Right lobe of liver (tissue), 4 donors: ENCODE measurements at regions not wholly inside any gene's neighbourhood (a gene's known extent, or its start where the extent isn't known, plus 50 kb on each side); places are given as distances from the start of the nearest gene placed in this dataset.

Experiments used
- CTCF ChIP-seq, 4 donors: fragments of 200-600 bp in 3 of 4; fragments of 450-650 bp in 1 of 4; IDR thresholded peaks; one replicate each; pipeline versions ENCODE4 v1.5.1 to v1.8.0; 2016 to 2022; ENCODE audit warnings: antibody characterized with exemption in 4 of 4, mild to moderate bottlenecking in 2 of 4
- POLR2A ChIP-seq: fragments of 450-650 bp; IDR thresholded peaks from one replicate; pipeline ENCODE4 v1.6.1; 2017; ENCODE audit warnings: antibody characterized with exemption, mild to moderate bottlenecking
- donor health status: DM: no; HTN: no; CAD: no.
- donor health status: DM: no; HTN: no; CAD: no.
- donor health status: DM: no; HTN: yes; CAD: no.

GRCh38 chr15:37847776-37848175, 86.7 kb upstream of the TMCO5A start:
- no peak for TF ChIP-seq CTCF (IDR thresholded peaks at IDR 0.05)
- TF ChIP-seq POLR2A: no peak
